WTC11 (cell line): ENCODE measurements at regions not wholly inside any gene's neighbourhood (a gene's known extent, or its start where the extent isn't known, plus 50 kb on each side); places are given as distances from the start of the nearest gene placed in this dataset.

Experiments used
- ATAC-seq: fragments of 200-7000 bp; cut with Tn5 transposase; 2 replicates; pipeline ENCODE4 v1.10.0; 2021; ENCODE audit warnings: mild to moderate bottlenecking, moderate library complexity
- CTCF ChIA-PET: fragments of 300-600 bp; sonication (Branson Sonifier 250); formaldehyde crosslinking; loops from one replicate; lab custom pipeline; 2021; ENCODE audit warnings: antibody characterized with exemption; lab: Charles Lee
- POLR2A ChIA-PET: fragments of 350-600 bp; sonication (Branson Sonifier 250); formaldehyde crosslinking; loops from one replicate; lab custom pipeline; 2021; ENCODE audit warnings: antibody characterized with exemption; lab: Charles Lee
- DNase-seq: peaks from one replicate; pipeline ENCODE4 v3.0.0; 2021; ENCODE audit warnings: low spot score
- H3K27ac Mint-ChIP-seq: 2 replicates; pipeline ENCODE4 v1.8.0; 2021; ENCODE audit warnings: mixed read lengths
- H3K27me3 Mint-ChIP-seq: 2 replicates; pipeline ENCODE4 v1.8.0; 2021; ENCODE audit warnings: low read depth, mild to moderate bottlenecking, moderate library complexity, mixed read lengths
- H3K36me3 Mint-ChIP-seq: 2 replicates; pipeline ENCODE4 v1.8.0; 2021; ENCODE audit warnings: mixed read lengths
- H3K4me1 Mint-ChIP-seq: 2 replicates; pipeline ENCODE4 v1.8.0; 2022; ENCODE audit warnings: mixed read lengths
- H3K4me3 Mint-ChIP-seq: 2 replicates; pipeline ENCODE4 v1.8.0; 2021; ENCODE audit warnings: mild to moderate bottlenecking, moderate library complexity, mixed read lengths
- H3K9me3 Mint-ChIP-seq: 2 replicates; pipeline ENCODE4 v1.8.0; 2021; ENCODE audit warnings: mixed read lengths
- ATF1 ChIP-seq: sonication (generic); formaldehyde crosslinking; IDR thresholded peaks from 2 replicates; pipeline ENCODE4 v1.8.1; 2023; ENCODE audit warnings: mild to moderate bottlenecking, moderate library complexity, missing genetic modification reagents
- CTCF ChIP-seq: fragments of 200-600 bp; IDR thresholded peaks from 2 replicates; pipeline ENCODE4 v1.8.0; 2022; ENCODE audit warnings: antibody characterized with exemption
- E2F5 ChIP-seq: sonication (generic); formaldehyde crosslinking; IDR thresholded peaks from 2 replicates; pipeline ENCODE4 v1.8.1; 2022; ENCODE audit warnings: mild to moderate bottlenecking, moderate library complexity, missing genetic modification reagents
- ELF4 ChIP-seq: sonication (generic); formaldehyde crosslinking; IDR thresholded peaks from 2 replicates; pipeline ENCODE4 v1.8.1; 2022; ENCODE audit warnings: low read depth, mild to moderate bottlenecking, moderate library complexity, missing genetic modification reagents
- EMX1 ChIP-seq: fragments of 250-450 bp; sonication (Bioruptor Pico); IDR thresholded peaks from 2 replicates; pipeline ENCODE4 v1.8.0; 2021; ENCODE audit warnings: mild to moderate bottlenecking
- FOXJ3 ChIP-seq: sonication (generic); formaldehyde crosslinking; IDR thresholded peaks from 2 replicates; pipeline ENCODE4 v1.9.0; 2021; ENCODE audit warnings: missing genetic modification reagents, mild to moderate bottlenecking, borderline replicate concordance
- FOXP4 ChIP-seq: sonication (generic); formaldehyde crosslinking; IDR thresholded peaks from 2 replicates; pipeline ENCODE4 v1.8.0; 2022; ENCODE audit warnings: mild to moderate bottlenecking, missing genetic modification reagents
- IRF1 ChIP-seq: sonication (generic); formaldehyde crosslinking; IDR thresholded peaks from 2 replicates; pipeline ENCODE4 v1.8.0; 2023; ENCODE audit warnings: missing genetic modification reagents
- KAT7 ChIP-seq: sonication (generic); formaldehyde crosslinking; IDR thresholded peaks from 2 replicates; pipeline ENCODE4 v1.8.1; 2023; ENCODE audit warnings: missing genetic modification reagents, mild to moderate bottlenecking, borderline replicate concordance
- MLX ChIP-seq: sonication (generic); formaldehyde crosslinking; IDR thresholded peaks from 2 replicates; pipeline ENCODE4 v1.8.1; 2023; ENCODE audit warnings: mild to moderate bottlenecking, missing genetic modification reagents, moderate library complexity
- MXD4 ChIP-seq: fragments of 250-450 bp; sonication (Bioruptor Pico); IDR thresholded peaks from 2 replicates; pipeline ENCODE4 v1.8.0; 2021; ENCODE audit warnings: mild to moderate bottlenecking, moderate library complexity, borderline replicate concordance
- NFYB ChIP-seq: sonication (generic); formaldehyde crosslinking; conservative IDR thresholded peaks from 2 replicates; pipeline ENCODE4 v1.8.0; 2022; ENCODE audit warnings: low read depth, missing genetic modification reagents
- NR1H2 ChIP-seq: sonication (generic); formaldehyde crosslinking; IDR thresholded peaks from 2 replicates; pipeline ENCODE4 v1.9.0; 2021; ENCODE audit warnings: mild to moderate bottlenecking, moderate library complexity, missing genetic modification reagents
- OVOL2 ChIP-seq: fragments of 250-450 bp; sonication (Bioruptor Pico); IDR thresholded peaks from 2 replicates; pipeline ENCODE4 v1.9.0; 2021; ENCODE audit warnings: mild to moderate bottlenecking, borderline replicate concordance
- PREB ChIP-seq: sonication (generic); formaldehyde crosslinking; IDR thresholded peaks from 2 replicates; pipeline ENCODE4 v1.8.1; 2022; ENCODE audit warnings: mild to moderate bottlenecking, missing genetic modification reagents, moderate library complexity, borderline replicate concordance
- RELA ChIP-seq: sonication (generic); formaldehyde crosslinking; IDR thresholded peaks from 2 replicates; pipeline ENCODE4 v1.8.1; 2022; ENCODE audit warnings: missing genetic modification reagents, mild to moderate bottlenecking, borderline replicate concordance
- TEAD1 ChIP-seq: sonication (generic); formaldehyde crosslinking; IDR thresholded peaks from 2 replicates; pipeline ENCODE4 v1.8.0; 2022; ENCODE audit warnings: mild to moderate bottlenecking, missing genetic modification reagents
- USF2 ChIP-seq: sonication (generic); formaldehyde crosslinking; IDR thresholded peaks from 2 replicates; pipeline ENCODE4 v1.8.1; 2023; ENCODE audit warnings: mild to moderate bottlenecking, missing genetic modification reagents, moderate library complexity
- ZNF138 ChIP-seq: sonication (generic); formaldehyde crosslinking; conservative IDR thresholded peaks from 2 replicates; pipeline ENCODE4 v1.8.1; 2022; ENCODE audit warnings: mild to moderate bottlenecking, moderate library complexity, missing genetic modification reagents
- ZNF512 ChIP-seq: sonication (generic); formaldehyde crosslinking; IDR thresholded peaks from 2 replicates; pipeline ENCODE4 v1.8.1; 2022; ENCODE audit warnings: missing genetic modification reagents, borderline replicate concordance
- ZNF671 ChIP-seq: fragments of 250-450 bp; sonication (Bioruptor Pico); IDR thresholded peaks from 2 replicates; pipeline ENCODE4 v1.8.0; 2021; ENCODE audit warnings: mild to moderate bottlenecking

- TF ChIP-seq ZNF512 (no peak), ELF4 (CRISPR knock-in tag) (no peak), ZNF671 (CRISPR knock-in tag) (no peak)
Measured at GRCh38 chr6:149168968-149169367, 148.5 kb upstream of the TAB2 start (continued).

- no peaks in the 10 kb centered on the region for H3K36me3 Mint-ChIP-seq
- ATAC-seq, result no peak
- H3K4me1 Mint-ChIP-seq, result no peaks in the 10 kb centered on the region
- CTCF ChIA-PET, result no interaction called here
- TF ChIP-seq RELA (CRISPR knock-in tag) (no peak), KAT7 (CRISPR knock-in tag) (no peak), NR1H2 (CRISPR knock-in tag) (no peak), IRF1 (no peak), USF2 (CRISPR knock-in tag) (no peak), ATF1 (CRISPR knock-in tag) (no peak), MXD4 (no peak), E2F5 (CRISPR knock-in tag) (no peak), MLX (CRISPR knock-in tag) (no peak), CTCF (no peak), OVOL2 (CRISPR knock-in tag) (no peak), FOXJ3 (CRISPR knock-in tag) (no peak), ZNF138 (CRISPR knock-in tag) (no peak), EMX1 (no peak), TEAD1 (CRISPR knock-in tag) (no peak), FOXP4 (no peak), PREB (CRISPR knock-in tag) (no peak), NFYB (no peak)
- TF ChIP-seq, all 79 proteins: peak for 0
- Mint-ChIP-seq H3K4me3 (no peak overlapping the region), H3K27ac (no peak overlapping the region), H3K9me3 (no peaks in the 10 kb centered on the region), H3K27me3 (no peaks in the 10 kb centered on the region)
- POLR2A ChIA-PET, result no interaction called here
- DNase-seq, result no peak
Measured at GRCh38 chr6:149169761-149170511, 147.6 kb upstream of the TAB2 start.
